Cardiac septum (tissue), 1 donor: ENCODE measurements at regions not wholly inside any gene's neighbourhood (a gene's known extent, or its start where the extent isn't known, plus 50 kb on each side); places are given as distances from the start of the nearest gene placed in this dataset.
"Not testable (repeated sequence)": the region's sequence is repeated elsewhere in the genome, so short reads cannot be mapped to it uniquely, and the experiment has no call there.

ENCODE experiments used
- DNase-seq: peaks from one replicate; pipeline ENCODE4 v3.0.0-alpha.2; 2020; ENCODE audit warnings: low spot score
- intact Hi-C: fragments of 100-400 bp; cut with DNase I; formaldehyde crosslinking; loops from one replicate; pipeline ENCODE4 v1.14.0; 2022
- donor health status: DM: no; HTN: no; CAD: no.

- DNase-seq = no peak
- intact Hi-C loops = no loop called here
Observed at GRCh38 chr2:38485734-38486133, 108.7 kb upstream of the ATL2 start.

GRCh38 chr2:38484957-38485356 is 107.9 kb upstream of the ATL2 start:
- DNase-seq = no peak
- intact Hi-C loops = no loop called here

- no peak for DNase-seq
- intact Hi-C loops = no loop called here
Observed at GRCh38 chr2:38483776-38484501, 106.9 kb upstream of the ATL2 start.

- intact Hi-C loops = not testable (repeated sequence)
Observed at GRCh38 chr2:38482710-38483109, 105.6 kb upstream of the ATL2 start.

GRCh38 chr2:38480617-38481016 is 103.5 kb upstream of the ATL2 start:
- no peak for DNase-seq
- intact Hi-C loops = no loop called here

More at GRCh38 chr2:38482710-38483109, 105.6 kb upstream of the ATL2 start:
- not testable (repeated sequence) for DNase-seq

- intact Hi-C loops = no loop called here
- no peak for DNase-seq
Observed at GRCh38 chr2:38477006-38477405, 99.9 kb upstream of the ATL2 start.

- DNase-seq = no peak
- intact Hi-C loops = no loop called here
Observed at GRCh38 chr2:38475567-38475881, 98.5 kb upstream of the ATL2 start.

- no peak for DNase-seq
- intact Hi-C loops = loop anchor here (5.0 kb wide), 1 partner anchor 163 kb away; no protein-coding TSS in a partner anchor
Observed at GRCh38 chr2:38474715-38475566, 97.9 kb upstream of the ATL2 start.

- DNase-seq = no peak
- intact Hi-C loops = loop anchor here (5.0 kb wide), 1 partner anchor 162 kb away; no protein-coding TSS in a partner anchor
Observed at GRCh38 chr2:38474021-38474456, 97.0 kb upstream of the ATL2 start.

- DNase-seq = no peak
- intact Hi-C loops = loop anchor here (5.0 kb wide), 1 partner anchor 161 kb away; no protein-coding TSS in a partner anchor
Observed at GRCh38 chr2:38473333-38474005, 96.4 kb upstream of the ATL2 start.

- intact Hi-C loops = loop anchor here (5.0 kb wide), 1 partner anchor 158 kb away; no protein-coding TSS in a partner anchor
- DNase-seq = no peak
Observed at GRCh38 chr2:38470115-38470514, 93.0 kb upstream of the ATL2 start.

- intact Hi-C loops = no loop called here
- DNase-seq = no peak
Observed at GRCh38 chr2:38467768-38468455, 90.8 kb upstream of the ATL2 start.

GRCh38 chr2:38466876-38467767 is 90.0 kb upstream of the ATL2 start:
- intact Hi-C loops = no loop called here
- no peak for DNase-seq

GRCh38 chr2:38466409-38466808 is 89.3 kb upstream of the ATL2 start:
- intact Hi-C loops = no loop called here
- DNase-seq = no peak

- DNase-seq = no peak
- intact Hi-C loops = no loop called here
Observed at GRCh38 chr2:38465789-38466127, 88.7 kb upstream of the ATL2 start.

- intact Hi-C loops = no loop called here
- no peak for DNase-seq
Observed at GRCh38 chr2:38464971-38465788, 88.1 kb upstream of the ATL2 start.

GRCh38 chr2:38463752-38464151 is 86.7 kb upstream of the ATL2 start:
- no peak for DNase-seq
- intact Hi-C loops = no loop called here

- no peak for DNase-seq
- intact Hi-C loops = no loop called here
Observed at GRCh38 chr2:38462121-38462661, 85.1 kb upstream of the ATL2 start.
